GM18870 (cell line): ENCODE measurements at regions not wholly inside any gene's neighbourhood (a gene's known extent, or its start where the extent isn't known, plus 50 kb on each side); places are given as distances from the start of the nearest gene placed in this dataset.

Source experiments
- ATAC-seq: cut with Tn5 transposase; IDR thresholded peaks from one replicate; pipeline ENCODE4 v1.9.1; 2021; ENCODE audit warnings: moderate library complexity; ENCODE audit not compliant: unreplicated experiment

GRCh38 chr2:37858725-37859267, 66.3 kb upstream of the RMDN2 start:
- no peak for ATAC-seq

GRCh38 chr2:37862620-37863019, 62.5 kb upstream of the RMDN2 start:
- no peak for ATAC-seq

GRCh38 chr2:37864217-37864616, 60.9 kb upstream of the RMDN2 start:
- ATAC-seq, result no peak

- ATAC-seq, result no peak
Observed at GRCh38 chr2:37865640-37866039, 59.4 kb upstream of the RMDN2 start.

- no peak for ATAC-seq
Observed at GRCh38 chr2:37866171-37866934, 58.7 kb upstream of the RMDN2 start.

GRCh38 chr2:37867166-37867565, 57.9 kb upstream of the RMDN2 start:
- ATAC-seq, result no peak

GRCh38 chr2:37868866-37869265, 56.2 kb upstream of the RMDN2 start:
- ATAC-seq, result no peak

GRCh38 chr2:37869304-37869703, 55.8 kb upstream of the RMDN2 start:
- ATAC-seq, result no peak

GRCh38 chr2:37869771-37870170, 55.3 kb upstream of the RMDN2 start:
- ATAC-seq, result no peak

- ATAC-seq, result no peak
Observed at GRCh38 chr2:37870829-37871228, 54.3 kb upstream of the RMDN2 start.

GRCh38 chr2:37871456-37872191, 53.5 kb upstream of the RMDN2 start:
- ATAC-seq, result peak; percentile 77

GRCh38 chr2:37872192-37872750, 52.8 kb upstream of the RMDN2 start:
- ATAC-seq, result no peak

GRCh38 chr2:37873229-37873628, 51.9 kb upstream of the RMDN2 start:
- ATAC-seq, result no peak

- no peak for ATAC-seq
Observed at GRCh38 chr2:37873749-37874330, 51.2 kb upstream of the RMDN2 start.

- no peak for ATAC-seq
Observed at GRCh38 chr2:37874470-37874869, 50.6 kb upstream of the RMDN2 start.
